ENCODE measurements at regions not wholly inside any gene's neighbourhood (a gene's known extent, or its start where the extent isn't known, plus 50 kb on each side); places are given as distances from the start of the nearest gene placed in this dataset.

GRCh38 chr4:37054531-37055077, 189.9 kb upstream of the NWD2 start:
- TF ChIP-seq CTCF (IDR thresholded peaks at IDR 0.05) (no peak), POLR2A (IDR thresholded peaks at IDR 0.05) (no peak)
